GM10266 (cell line): ENCODE measurements at regions not wholly inside any gene's neighbourhood (a gene's known extent, or its start where the extent isn't known, plus 50 kb on each side); places are given as distances from the start of the nearest gene placed in this dataset.

Source experiments
- DNase-seq: peaks from one replicate; pipeline ENCODE4 v3.0.0; 2012; ENCODE audit errors: extremely low spot score
- TF ChIP-seq, protein P1 (sequence below): IDR thresholded peaks from 2 replicates; pipeline ENCODE4 v1.5.1; 2012; ENCODE audit warnings: mild to moderate bottlenecking, low read depth; ENCODE audit not compliant: control insufficient read depth, insufficient read depth; ENCODE audit errors: missing control alignments

- TF ChIP-seq, protein P1, sequence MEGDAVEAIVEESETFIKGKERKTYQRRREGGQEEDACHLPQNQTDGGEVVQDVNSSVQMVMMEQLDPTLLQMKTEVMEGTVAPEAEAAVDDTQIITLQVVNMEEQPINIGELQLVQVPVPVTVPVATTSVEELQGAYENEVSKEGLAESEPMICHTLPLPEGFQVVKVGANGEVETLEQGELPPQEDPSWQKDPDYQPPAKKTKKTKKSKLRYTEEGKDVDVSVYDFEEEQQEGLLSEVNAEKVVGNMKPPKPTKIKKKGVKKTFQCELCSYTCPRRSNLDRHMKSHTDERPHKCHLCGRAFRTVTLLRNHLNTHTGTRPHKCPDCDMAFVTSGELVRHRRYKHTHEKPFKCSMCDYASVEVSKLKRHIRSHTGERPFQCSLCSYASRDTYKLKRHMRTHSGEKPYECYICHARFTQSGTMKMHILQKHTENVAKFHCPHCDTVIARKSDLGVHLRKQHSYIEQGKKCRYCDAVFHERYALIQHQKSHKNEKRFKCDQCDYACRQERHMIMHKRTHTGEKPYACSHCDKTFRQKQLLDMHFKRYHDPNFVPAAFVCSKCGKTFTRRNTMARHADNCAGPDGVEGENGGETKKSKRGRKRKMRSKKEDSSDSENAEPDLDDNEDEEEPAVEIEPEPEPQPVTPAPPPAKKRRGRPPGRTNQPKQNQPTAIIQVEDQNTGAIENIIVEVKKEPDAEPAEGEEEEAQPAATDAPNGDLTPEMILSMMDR, result no peak
- no peak for DNase-seq
These were observed 84.1 kb upstream of the LINGO1 start for GRCh38 chr15:77716632-77717332.

- TF ChIP-seq, protein P1, result no peak
- DNase-seq, result no peak
These were observed 83.1 kb upstream of the LINGO1 start for GRCh38 chr15:77715860-77716259.

DNA sequence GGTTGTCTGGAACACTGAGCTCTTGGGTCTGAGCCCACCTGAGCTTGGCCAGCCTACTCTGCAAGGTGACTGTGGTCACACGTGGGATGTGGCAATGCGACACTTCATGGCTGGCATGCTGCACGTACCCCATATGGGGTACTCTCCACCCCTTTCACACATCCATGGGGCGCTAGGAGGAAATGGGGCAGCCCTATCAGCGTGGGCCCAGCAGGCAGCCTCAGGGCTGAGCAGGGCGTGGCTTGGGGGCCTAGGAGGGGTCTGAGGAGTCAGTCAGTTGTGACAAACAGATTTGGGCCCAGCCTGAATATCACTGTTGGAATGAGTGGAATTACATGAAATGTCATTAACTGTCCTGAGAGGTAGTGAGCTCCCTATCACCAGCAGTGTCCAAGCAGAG is 82.3 kb upstream of the LINGO1 start:
- TF ChIP-seq, protein P1, result no peak

GRCh38 chr15:77714555-77714954 is 81.8 kb upstream of the LINGO1 start:
- TF ChIP-seq, protein P1, result no peak
- DNase-seq, result no peak

More for the DNA sequence above, 82.3 kb upstream of the LINGO1 start:
- DNase-seq, result no peak

DNA sequence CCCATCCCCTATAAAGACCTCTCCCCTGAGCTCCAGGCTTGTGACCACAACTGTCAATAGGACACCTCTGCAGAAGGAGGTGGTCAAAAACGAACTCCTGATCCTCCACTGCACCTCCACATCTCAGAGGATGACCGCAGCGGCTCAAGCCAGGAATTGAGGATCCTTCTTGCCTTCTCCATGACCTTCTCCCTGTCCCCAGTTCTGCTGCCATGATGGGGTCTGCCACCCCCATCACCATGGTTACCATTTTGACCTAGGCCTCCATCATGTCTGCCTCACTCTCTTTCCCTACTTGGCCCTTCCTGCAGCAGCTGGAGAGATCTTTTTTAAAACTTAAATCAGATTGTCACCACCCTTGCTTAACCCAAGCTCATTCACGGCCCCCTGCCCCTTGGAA is 81.3 kb upstream of the LINGO1 start:
- no peak for DNase-seq
- TF ChIP-seq, protein P1, result no peak

DNA sequence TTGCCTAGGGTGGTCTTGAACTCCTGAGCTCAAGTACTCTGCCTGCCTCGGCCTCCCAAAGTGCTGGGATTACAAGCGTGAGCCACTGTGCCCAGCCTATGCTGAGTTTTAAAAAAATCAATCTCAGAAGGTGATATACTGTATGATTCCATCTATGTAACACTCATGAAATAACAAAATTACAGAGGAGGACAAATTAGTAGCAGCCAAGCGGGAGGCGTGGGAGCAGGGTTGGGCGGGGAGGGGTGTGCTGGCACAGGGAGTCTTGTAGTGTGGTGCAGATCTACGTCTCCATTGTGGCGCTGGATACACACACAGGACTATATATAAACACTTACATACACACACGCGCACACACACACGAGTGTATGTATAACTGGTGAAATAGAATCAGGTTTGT is 80.6 kb upstream of the LINGO1 start:
- DNase-seq, result no peak
- TF ChIP-seq, protein P1, result no peak

GRCh38 chr15:77712438-77712837 is 79.7 kb upstream of the LINGO1 start:
- no peak for DNase-seq
- TF ChIP-seq, protein P1, result no peak
